GM19395 (cell line): ENCODE measurements at regions not wholly inside any gene's neighbourhood (a gene's known extent, or its start where the extent isn't known, plus 50 kb on each side); places are given as distances from the start of the nearest gene placed in this dataset.

Experiments used
- ATAC-seq: cut with Tn5 transposase; IDR thresholded peaks from one replicate; pipeline ENCODE4 v1.9.1; 2021; ENCODE audit warnings: mild to moderate bottlenecking, moderate library complexity; ENCODE audit not compliant: unreplicated experiment

DNA sequence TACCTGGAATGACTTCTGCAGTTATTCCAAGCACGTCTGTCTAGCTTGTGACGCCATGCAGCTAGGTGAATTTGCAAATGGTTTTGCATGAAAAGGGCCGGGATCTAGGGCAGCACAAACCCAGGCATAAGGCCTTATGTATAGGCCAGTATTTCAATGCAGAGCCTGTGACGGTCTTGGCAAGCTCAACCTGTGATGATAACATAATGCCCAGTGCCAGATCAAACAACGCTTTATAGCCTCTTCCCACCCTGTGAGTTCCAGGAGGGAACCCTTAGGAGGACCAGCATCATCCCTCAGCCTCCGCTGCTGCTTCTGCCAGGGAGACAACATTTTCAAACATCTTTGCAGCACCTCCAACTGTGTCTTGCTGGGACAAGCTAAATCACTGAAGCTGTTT is 390.7 kb downstream of the INHBA start:
- ATAC-seq: no peak

GRCh38 chr7:41311301-41311700 is 391.6 kb downstream of the INHBA start:
- no peak for ATAC-seq

DNA sequence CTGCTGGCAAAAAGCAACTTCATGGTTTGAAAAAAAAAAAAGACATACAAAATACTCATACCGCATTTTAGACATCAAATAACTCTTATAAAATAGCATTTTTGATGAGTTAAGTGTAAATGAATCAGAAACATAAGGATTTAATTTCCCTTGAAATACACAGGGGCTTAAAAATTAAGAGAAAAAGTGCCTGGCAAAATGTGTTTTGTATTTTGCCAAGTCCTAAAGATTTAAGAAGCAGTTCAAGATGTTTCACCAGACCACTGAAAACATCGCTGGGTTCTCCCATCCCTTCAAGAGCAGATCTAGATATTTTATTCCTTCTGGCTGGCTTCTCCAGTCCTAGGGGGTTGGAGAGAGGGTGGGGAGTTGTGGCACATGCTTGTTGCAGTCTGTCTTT is 396.4 kb downstream of the INHBA start:
- no peak for ATAC-seq

DNA sequence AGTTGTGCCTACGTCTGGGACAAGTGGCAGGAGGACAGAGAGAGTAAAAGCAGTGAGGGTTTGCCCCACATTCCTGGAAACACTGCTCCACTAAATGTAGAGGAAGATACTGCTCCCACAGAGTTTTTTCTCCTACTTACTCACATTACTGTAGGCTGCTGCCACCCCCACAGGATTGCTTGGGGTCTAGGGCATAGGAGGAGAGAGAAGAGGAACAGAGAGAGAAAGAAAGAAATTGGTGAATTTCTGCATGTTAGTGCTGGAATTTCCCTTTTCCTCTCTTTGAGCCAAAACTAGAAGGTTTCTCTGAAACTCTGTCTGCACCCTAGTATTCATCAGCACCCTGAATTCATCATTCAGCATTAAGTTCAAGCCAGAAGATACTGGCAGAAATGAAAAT is 397.9 kb downstream of the INHBA start:
- no peak for ATAC-seq

- ATAC-seq: no peak
These were observed 399.2 kb downstream of the INHBA start for GRCh38 chr7:41303709-41304108.

- ATAC-seq: no peak
These were observed 404.5 kb downstream of the INHBA start for GRCh38 chr7:41298409-41298808.

DNA sequence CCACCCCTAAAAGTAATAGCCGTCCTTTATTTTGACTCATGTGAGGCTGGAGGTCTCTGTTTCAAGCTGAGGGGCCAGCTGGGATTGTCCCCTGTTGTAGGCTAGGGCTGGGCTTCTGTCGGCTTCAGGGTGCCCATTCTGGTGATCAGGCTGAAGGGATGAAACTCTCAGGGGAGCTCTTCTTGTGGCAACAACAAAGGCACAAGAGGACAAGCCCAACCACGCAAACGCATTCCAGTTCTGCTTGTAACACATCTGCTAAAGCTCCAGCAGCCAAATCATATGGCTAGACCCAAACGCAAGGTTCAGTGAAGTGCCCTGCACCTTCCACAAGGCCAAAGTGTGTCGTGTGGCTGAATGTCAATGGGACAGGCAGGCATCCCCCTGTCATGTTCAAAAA is 405.7 kb downstream of the INHBA start:
- ATAC-seq: no peak

GRCh38 chr7:41295455-41295815 is 407.5 kb downstream of the INHBA start:
- ATAC-seq: no peak

GRCh38 chr7:41294556-41295454 is 408.1 kb downstream of the INHBA start:
- no peak for ATAC-seq

GRCh38 chr7:41292487-41292886 is 410.4 kb downstream of the INHBA start:
- ATAC-seq: no peak

- ATAC-seq: no peak
These were observed 415.1 kb downstream of the INHBA start for GRCh38 chr7:41287559-41288335.

DNA sequence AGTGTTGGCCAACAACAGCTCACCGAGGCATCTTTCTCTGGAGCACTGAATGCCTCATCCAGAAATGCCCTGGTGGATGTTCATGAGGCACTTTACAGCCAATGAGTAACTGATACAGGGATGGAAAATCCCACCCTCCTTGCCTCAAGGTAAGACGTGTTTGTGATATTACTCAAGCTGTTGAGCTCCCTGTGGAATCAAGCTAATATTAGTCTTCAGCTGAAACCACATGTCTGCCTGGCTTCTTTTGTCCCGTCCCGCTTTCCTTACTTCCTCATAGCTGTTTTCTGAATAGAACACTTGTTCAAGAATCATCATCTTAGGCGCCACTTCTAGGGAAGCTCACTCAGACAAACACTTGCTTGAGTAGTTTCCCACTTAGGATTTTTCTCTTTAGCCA is 422.4 kb downstream of the INHBA start:
- no peak for ATAC-seq

DNA sequence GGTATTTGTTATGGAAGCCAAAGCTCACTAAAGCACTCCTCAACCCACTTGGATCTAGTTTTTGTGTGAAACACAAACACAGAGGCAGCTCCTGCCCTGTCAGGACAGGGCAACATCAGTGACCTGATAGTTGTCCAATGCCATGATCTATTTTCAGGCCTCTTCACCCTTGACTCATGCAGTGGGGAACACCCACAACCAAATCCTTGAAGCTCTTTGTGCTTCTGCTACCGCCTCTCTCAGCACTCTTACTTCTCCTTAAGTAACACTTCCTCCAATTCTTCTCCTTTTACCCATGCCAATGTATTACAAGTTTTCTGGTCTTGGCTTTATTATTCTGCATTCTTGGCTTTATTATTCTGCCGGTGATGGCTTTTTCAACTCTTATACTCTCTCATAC is 425.3 kb downstream of the INHBA start:
- no peak for ATAC-seq

DNA sequence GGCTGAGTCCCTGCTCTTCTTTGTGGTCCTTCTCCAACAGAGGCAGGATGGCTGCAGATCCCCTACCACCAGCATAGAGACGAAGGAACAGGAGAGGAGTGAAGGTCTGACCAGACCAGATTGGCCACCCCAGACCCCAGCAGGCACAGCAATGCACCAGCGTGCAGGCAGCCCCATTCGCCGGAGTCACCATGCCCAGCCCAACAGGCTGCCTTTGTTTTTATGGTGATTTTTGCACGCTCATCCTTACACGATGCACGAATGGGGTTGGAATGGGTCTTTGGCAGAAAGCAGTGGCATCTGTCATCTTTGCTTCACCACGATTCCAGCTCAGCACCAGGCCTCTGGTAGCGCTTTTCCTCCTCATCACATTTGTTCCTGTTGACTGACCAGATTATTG is 427.6 kb downstream of the INHBA start:
- ATAC-seq: no peak

- no peak for ATAC-seq
These were observed 428.7 kb downstream of the INHBA start for GRCh38 chr7:41274179-41274578.

- no peak for ATAC-seq
These were observed 430.2 kb downstream of the INHBA start for GRCh38 chr7:41272664-41273063.

DNA sequence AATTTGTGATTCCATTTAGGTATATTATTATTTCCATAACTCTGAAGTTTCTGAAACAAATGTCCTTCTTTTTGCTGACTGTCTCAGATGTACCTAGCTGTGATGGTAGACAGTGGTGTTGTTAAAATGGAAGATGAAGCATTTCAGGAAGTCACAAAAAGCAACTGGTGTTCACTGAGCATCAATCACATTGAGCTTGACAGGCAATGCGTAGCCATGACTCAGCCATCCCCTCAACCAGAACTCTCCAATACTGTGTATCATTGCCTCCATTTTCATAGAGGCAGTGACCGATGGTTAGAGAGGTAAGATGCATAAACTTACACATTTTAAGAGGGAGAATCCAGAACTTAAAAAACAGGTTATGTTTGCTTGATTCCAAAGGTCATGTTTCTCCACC is 434.0 kb downstream of the INHBA start:
- ATAC-seq: no peak

DNA sequence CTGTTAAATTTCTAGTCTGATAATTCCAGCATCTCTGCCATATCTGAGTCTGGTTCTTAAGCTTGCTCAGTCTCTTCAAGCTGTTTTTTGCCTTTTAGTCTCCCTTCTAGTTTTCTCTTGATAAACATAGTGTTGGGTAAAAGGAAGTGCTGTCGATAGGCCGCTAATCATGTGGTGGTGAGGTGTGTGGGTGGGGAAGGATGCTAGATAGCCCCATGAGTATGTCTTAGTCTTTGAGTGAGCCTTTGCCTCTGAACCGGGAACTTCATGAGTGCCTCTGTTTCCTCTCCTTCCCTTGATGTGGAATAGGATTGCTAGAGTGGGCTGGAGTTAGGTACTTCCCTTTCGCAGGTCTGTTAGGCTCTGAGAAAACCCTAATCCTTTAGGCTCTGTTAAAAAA is 441.8 kb downstream of the INHBA start:
- no peak for ATAC-seq

- ATAC-seq: no peak
These were observed 445.2 kb downstream of the INHBA start for GRCh38 chr7:41257660-41258059.

DNA sequence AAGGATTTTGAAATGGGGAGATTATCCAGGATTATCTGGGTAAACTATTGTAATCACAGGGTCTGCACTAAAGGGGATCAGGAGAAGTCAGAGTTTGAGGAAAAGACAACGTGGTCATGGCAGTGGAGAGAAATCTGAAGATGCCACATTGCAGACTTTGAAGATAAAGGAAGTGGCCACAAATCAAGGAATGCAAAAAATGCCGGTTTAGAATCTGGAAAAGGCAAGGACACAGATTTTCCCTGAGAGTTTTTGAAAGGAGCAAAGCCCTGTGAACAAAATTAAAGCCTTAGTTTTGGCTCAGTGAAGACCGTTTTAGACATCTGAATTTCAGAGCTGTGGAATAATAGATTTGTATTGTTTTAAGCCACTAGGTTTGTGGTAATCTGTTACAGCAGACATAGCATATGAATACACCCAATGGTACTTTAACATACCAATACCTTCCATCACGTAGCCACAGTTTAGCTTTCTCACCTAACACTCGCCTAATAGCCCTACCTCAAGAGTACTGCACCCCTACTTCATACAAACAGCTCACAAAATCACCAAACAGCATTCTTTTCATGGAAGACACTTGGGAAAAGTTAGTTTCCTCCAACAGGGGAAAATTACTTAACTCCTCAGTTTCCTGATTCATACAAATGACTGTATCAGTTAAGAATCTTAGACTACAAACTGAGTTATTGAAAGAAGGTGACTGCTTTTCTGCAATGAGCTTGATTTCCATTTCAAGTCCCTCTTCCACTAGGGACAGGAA is 446.5 kb downstream of the INHBA start:
- ATAC-seq: no peak

GRCh38 chr7:41255716-41256115 is 447.2 kb downstream of the INHBA start:
- no peak for ATAC-seq

DNA sequence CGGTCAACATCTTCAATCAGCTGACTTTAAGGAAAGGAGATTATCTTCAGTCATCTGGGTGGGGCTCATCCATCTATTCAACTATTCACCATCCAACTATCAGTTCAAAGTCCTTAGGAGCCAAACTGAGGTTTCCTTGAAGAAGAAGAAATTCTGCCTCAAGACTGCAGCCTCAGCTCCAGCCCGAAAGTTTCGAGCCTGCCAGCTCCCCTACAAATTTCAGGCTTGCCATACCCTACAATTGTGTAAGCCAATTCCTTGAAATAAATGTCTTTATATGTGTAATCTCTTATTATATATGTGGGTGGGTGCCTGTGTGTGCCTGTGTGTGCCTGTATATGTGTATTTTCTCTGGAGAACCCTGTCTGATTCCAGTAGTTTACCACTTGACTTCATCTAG is 447.8 kb downstream of the INHBA start:
- ATAC-seq: no peak
